BE2C (cell line): ENCODE measurements at regions not wholly inside any gene's neighbourhood (a gene's known extent, or its start where the extent isn't known, plus 50 kb on each side); places are given as distances from the start of the nearest gene placed in this dataset.
"Not testable (repeated sequence)": the region's sequence is repeated elsewhere in the genome, so short reads cannot be mapped to it uniquely, and the experiment has no call there.

Source experiments
- DNase-seq: peaks from one replicate; pipeline ENCODE4 v3.0.0-alpha.2; 2020
- H3K27me3 ChIP-seq: fragments of 250-450 bp; sonication (Bioruptor Pico); 2 replicates; pipeline ENCODE4 v1.5.1; 2020; ENCODE audit warnings: mild to moderate bottlenecking
- H3K36me3 ChIP-seq: fragments of 250-450 bp; sonication (Bioruptor Pico); 2 replicates; pipeline ENCODE4 v1.5.1; 2020; ENCODE audit warnings: mild to moderate bottlenecking
- H3K4me1 ChIP-seq: fragments of 250-450 bp; sonication (Bioruptor Pico); 2 replicates; pipeline ENCODE4 v1.5.1; 2020
- H3K4me3 ChIP-seq: 2 replicates; pipeline ENCODE4 v1.5.1; 2011; ENCODE audit warnings: low read depth, low read length
- H3K9me3 ChIP-seq: fragments of 250-450 bp; sonication (Bioruptor Pico); 2 replicates; pipeline ENCODE4 v1.5.1; 2020
- CTCF ChIP-seq: IDR thresholded peaks from 2 replicates; pipeline ENCODE4 v1.5.1; 2012; ENCODE audit warnings: mild to moderate bottlenecking, low read depth, low read length

DNA sequence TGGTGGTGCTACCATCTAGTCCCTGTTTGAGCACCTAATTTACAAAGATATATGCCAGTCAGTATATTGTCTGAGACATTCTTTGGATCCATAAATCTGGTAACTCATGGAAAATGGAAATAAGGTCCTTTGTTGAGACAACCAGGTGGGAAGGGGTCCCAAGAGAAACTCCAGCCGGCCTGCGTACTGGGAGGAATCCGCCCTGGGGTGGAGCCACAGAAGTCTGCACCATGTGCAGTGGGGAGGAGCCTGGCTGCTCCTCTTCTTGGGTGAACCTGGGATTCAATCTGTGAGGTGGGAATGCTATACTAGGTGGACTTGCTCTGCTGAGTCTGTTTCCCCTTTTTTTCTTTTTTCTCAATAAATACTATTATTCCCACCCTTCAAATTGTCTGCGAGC lies 339.2 kb upstream of the TNRC6C start:
- no peaks in the 10 kb centered on the region for H3K36me3 ChIP-seq
- H3K27me3 ChIP-seq = no peaks in the 10 kb centered on the region
- DNase-seq = no peak
- H3K9me3 ChIP-seq = no peaks in the 10 kb centered on the region
- no peak overlapping the region for H3K4me3 ChIP-seq
- TF ChIP-seq CTCF = no peak
- H3K4me1 ChIP-seq = no peaks in the 10 kb centered on the region

GRCh38 chr17:77619851-77620250 lies 338.7 kb upstream of the TNRC6C start:
- no peak overlapping the region for H3K4me3 ChIP-seq
- no peaks in the 10 kb centered on the region for H3K9me3 ChIP-seq
- no peak for TF ChIP-seq CTCF
- H3K4me1 ChIP-seq = no peaks in the 10 kb centered on the region
- no peaks in the 10 kb centered on the region for H3K36me3 ChIP-seq
- no peak for DNase-seq
- H3K27me3 ChIP-seq = no peaks in the 10 kb centered on the region

- Histone ChIP-seq H3K4me3 (no peak overlapping the region), H3K9me3 (no peaks in the 10 kb centered on the region), H3K27me3 (no peaks in the 10 kb centered on the region), H3K36me3 (no peaks in the 10 kb centered on the region), H3K4me1 (no peaks in the 10 kb centered on the region)
- no peak for TF ChIP-seq CTCF
- DNase-seq = no peak
These were observed 338.2 kb upstream of the TNRC6C start for GRCh38 chr17:77620282-77620681.

DNA sequence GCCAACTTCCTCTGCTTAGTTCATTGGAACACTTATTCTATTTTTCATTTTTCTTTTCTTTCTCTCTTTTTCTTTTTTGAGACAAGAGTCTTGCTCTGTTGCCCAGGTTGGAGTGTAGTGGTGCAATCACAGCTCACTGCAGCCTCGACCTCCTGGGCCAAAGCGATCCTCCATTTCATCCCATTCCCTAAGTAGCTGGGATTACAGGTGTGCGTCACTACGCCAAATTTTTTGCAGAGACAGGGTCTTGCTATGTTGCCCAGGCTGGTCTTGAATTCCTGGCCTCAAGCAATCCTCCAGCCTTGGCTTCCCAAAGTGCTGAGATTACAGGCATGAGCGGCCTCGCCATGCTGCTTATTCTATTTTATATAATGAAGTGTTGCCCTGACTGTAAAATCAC lies 336.4 kb upstream of the TNRC6C start:
- not testable (repeated sequence) for DNase-seq, H3K4me3 ChIP-seq, H3K36me3 ChIP-seq, H3K4me1 ChIP-seq, H3K27me3 ChIP-seq, H3K9me3 ChIP-seq

DNA sequence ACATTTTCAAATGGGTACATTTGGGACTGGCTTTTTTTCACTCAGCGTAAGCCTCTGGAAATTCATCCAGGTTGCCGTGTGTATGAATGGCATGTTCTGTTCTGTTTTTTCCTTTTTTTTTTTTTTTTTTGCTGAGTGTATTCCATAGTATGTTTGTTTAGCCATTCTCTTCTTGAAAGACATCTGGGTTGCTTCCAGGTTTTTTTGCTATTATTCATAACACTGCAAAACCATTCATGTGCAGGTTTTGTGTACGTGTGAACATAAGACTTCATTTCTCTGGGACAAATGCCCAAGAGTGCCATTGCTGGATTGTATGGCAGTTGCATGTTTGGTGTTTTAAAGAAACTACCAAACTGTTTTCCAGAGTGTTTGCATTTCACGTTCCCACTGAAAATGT lies 335.9 kb upstream of the TNRC6C start:
- H3K27me3 ChIP-seq = no peaks in the 10 kb centered on the region
- H3K9me3 ChIP-seq = no peaks in the 10 kb centered on the region
- no peak for TF ChIP-seq CTCF
- H3K4me1 ChIP-seq = no peaks in the 10 kb centered on the region
- no peak overlapping the region for H3K4me3 ChIP-seq
- no peaks in the 10 kb centered on the region for H3K36me3 ChIP-seq
- DNase-seq = no peak

- not testable (repeated sequence) for H3K9me3 ChIP-seq, H3K4me3 ChIP-seq, H3K27me3 ChIP-seq, DNase-seq, H3K36me3 ChIP-seq, H3K4me1 ChIP-seq
These were observed 335.2 kb upstream of the TNRC6C start for GRCh38 chr17:77623321-77623720.

GRCh38 chr17:77628035-77628434 lies 330.5 kb upstream of the TNRC6C start:
- Histone ChIP-seq H3K27me3 (no peaks in the 10 kb centered on the region), H3K4me1 (no peaks in the 10 kb centered on the region), H3K9me3 (no peaks in the 10 kb centered on the region), H3K36me3 (no peaks in the 10 kb centered on the region), H3K4me3 (no peak overlapping the region)
- no peak for TF ChIP-seq CTCF
- DNase-seq = no peak

GRCh38 chr17:77629284-77629683 lies 329.2 kb upstream of the TNRC6C start:
- not testable (repeated sequence) for H3K36me3 ChIP-seq, DNase-seq, H3K9me3 ChIP-seq, H3K4me3 ChIP-seq, H3K27me3 ChIP-seq, H3K4me1 ChIP-seq
